Frontal cortex (tissue), 3 donors: ENCODE measurements at regions not wholly inside any gene's neighbourhood (a gene's known extent, or its start where the extent isn't known, plus 50 kb on each side); places are given as distances from the start of the nearest gene placed in this dataset.
"Not testable (repeated sequence)": the region's sequence is repeated elsewhere in the genome, so short reads cannot be mapped to it uniquely, and the experiment has no call there.

ENCODE experiments used
- DNase-seq, 2 donors: peaks; one replicate each; pipeline ENCODE4 v3.0.0; 2012; ENCODE audit warnings: low spot score in 2 of 2
- FAIRE-seq: peaks from 2 replicates; lab custom pipeline; 2012; peaks lifted over from hg19 to GRCh38; lab: Jason Lieb, UNC
- donor health status: control.
- donor health status: control.
- donor health status: control.

DNA sequence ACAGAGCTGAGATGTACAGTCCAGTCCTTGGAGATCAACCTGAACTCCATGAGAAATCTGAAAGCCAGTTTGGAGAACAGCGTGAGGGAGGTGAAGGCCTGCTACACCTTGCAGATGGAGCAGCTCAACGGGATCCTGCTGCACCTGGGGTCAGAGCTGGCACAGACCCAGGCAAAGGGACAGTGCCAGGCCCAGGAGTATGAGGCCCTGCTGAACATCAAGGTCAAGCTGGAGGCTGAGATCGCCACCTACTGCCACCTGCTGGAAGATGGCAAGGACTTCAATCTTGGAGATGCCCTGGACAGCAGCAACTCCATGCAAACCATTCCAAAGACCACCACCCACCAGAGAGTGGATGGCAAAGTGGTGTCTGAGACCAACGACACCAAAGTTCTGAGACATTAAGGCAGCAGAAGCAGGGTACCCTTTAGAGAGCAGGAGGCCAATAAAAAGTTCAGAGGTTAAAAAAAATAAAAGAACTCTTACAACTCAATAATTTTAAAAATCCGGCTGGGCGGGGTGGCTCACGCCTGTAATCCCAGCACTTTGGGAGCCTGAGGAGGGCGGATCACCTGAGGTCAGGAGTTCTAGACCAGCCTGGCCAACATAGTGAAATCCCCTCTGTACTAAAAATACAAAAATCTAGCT is 69.9 kb upstream of the RTL6 start:
- DNase-seq, result no peak
- no peak for FAIRE-seq

- DNase-seq, result not testable (repeated sequence)
Measured at GRCh38 chr22:44567378-44567841, 69.4 kb upstream of the RTL6 start.

DNA sequence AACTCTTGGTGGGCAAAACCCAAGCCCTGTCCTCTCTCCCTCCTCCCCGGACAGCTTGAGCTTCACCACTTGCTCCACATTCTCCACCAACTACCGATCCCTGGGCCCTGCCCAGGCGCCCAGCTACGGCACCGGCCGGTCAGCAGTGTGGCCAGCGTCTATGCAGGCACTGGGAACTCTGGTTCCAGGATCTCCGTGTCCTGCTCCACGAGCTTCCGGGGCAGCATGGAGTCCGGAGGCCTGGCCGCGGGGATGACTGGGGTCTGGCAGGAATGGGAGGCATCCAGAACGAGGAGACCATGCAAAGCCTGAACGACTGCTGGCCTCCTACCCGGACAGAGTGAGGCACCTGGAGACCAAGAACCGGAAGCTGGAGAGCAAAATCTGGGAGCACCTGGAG is 68.9 kb upstream of the RTL6 start:
- DNase-seq (no peak), FAIRE-seq (no peak)

More at GRCh38 chr22:44567378-44567841, 69.4 kb upstream of the RTL6 start:
- not testable (repeated sequence) for FAIRE-seq

DNA sequence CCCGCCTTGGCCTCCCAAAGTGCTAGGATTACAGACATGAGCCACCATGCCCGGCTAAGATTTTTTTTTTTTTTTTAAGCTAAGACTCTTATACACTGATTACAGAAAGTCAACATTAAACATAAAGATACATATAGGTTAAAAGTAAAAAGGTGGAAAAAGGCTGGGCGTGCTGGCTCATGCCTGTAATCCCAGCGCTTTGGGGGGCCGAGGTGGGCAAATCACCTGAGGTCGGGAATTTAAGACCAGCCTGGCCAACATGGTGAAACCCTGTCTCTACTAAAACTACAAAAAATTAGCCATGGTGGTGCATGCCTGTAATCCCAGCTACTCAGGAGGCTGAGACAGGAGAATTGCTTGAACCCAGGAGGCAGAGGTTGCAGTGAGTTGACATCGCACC is 64.6 kb upstream of the RTL6 start:
- not testable (repeated sequence) for DNase-seq, FAIRE-seq

- no peak for DNase-seq
- no peak for FAIRE-seq
Measured at GRCh38 chr22:44561139-44561840, 63.3 kb upstream of the RTL6 start.

- not testable (repeated sequence) for DNase-seq, FAIRE-seq
Measured at GRCh38 chr22:44558671-44559070, 60.6 kb upstream of the RTL6 start.

DNA sequence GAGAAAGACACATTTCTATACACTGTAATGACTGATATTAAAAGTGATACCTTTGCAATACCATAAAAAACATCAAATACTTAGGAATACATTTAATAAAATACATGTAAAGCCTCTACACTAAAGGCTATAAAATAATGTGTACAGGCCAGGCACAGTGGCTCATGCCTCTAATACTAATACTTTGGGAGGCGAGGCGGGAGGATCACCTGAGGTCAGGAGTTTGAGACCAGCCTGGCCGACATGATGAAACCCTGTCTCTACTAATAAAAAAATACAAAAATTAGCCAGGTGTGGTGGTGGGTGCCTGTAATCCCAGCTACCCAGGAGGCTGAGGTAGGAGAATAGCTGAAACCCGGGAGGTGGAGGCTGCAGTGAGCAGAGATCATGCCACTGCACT is 59.8 kb upstream of the RTL6 start:
- not testable (repeated sequence) for FAIRE-seq, DNase-seq

- DNase-seq (no peak), FAIRE-seq (no peak)
Measured at GRCh38 chr22:44557064-44557748, 59.2 kb upstream of the RTL6 start.

- DNase-seq (no peak), FAIRE-seq (no peak)
Measured at GRCh38 chr22:44555597-44555996, 57.6 kb upstream of the RTL6 start.

DNA sequence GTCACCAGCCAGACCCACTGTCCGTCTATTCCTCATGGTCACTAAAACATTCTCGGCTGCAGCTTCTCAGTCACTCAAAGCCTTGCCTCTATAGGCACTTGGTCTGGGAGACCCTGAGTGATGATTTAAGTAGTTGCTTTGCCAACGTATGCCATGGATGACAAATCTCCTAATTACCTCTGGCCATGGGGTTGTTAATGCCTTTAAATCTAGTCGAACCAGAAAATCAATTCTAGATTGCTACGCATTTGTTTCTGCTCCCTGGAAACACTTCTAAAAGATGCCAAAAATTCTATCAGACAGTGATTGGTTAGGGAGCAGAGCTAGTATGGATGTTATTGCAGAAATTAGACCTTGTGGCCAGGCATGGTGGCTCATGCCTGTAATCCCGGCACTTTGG is 57.0 kb upstream of the RTL6 start:
- DNase-seq, result no peak
- FAIRE-seq, result no peak

GRCh38 chr22:44554411-44554810 is 56.4 kb upstream of the RTL6 start:
- no peak for FAIRE-seq
- no peak for DNase-seq

DNA sequence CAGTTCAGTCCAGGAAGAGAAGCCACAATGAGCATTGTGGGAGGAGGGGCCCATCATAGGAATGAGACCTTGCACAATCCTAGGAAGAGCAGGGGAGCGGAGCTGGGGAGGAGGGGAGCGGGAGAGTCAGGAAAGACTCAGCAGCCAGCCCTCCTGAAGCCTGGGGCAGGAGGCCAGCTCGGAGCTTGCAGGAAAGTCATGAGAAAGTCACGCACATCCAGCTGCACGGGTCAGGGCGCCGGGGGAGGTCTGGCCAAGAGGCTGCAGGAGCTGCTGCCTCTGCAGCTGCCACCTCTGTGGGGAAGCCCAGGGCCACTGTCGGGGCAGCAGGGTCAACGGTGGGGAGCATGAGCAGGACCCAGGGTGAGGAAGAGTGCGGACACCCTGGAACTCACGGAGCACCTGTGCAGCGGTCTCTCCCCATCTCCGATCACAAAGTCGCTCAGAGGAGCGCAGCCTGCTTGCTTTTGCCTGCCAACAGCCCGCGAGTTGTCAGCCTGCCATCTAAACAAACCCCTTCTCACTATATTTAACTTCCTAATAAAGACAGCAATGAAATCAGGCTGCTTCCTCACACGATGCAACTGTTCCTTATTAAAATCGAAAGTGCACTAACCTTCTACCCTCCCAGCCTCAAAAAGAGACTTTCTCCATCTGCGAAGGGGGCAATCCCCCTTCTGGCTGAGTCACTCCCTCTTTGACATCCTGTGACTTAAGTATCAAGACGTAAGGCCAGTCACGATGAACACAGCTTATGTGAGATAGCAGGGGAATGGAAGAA is 52.9 kb upstream of the RTL6 start:
- DNase-seq (no peak), FAIRE-seq (no peak)

DNA sequence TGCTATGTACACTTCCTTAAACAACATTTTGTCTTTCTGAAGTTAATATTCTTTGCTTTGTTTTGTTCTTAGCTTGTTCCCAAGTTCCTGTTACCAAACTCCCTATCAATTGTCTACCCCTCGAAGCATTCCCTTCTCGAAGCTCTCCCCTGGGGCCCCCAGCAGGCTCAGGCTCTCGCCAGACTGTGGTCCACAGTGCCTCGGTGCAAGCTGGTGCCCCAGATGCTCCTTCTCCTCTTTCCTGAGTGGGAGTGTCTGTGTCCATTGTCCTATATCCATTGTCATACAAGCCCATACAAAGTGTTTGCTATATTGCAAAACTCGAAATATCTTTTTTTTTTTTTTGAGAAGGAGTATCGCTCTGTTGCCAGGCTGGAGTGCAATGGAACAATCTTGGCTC is 51.7 kb upstream of the RTL6 start:
- FAIRE-seq, result no peak

GRCh38 chr22:44548981-44549380 is 50.9 kb upstream of the RTL6 start:
- DNase-seq, result no peak
- no peak for FAIRE-seq

More for the DNA sequence above, 51.7 kb upstream of the RTL6 start:
- DNase-seq, result no peak
